ENCODE measurements at regions not wholly inside any gene's neighbourhood (a gene's known extent, or its start where the extent isn't known, plus 50 kb on each side); places are given as distances from the start of the nearest gene placed in this dataset.
"Not testable (repeated sequence)": the region's sequence is repeated elsewhere in the genome, so short reads cannot be mapped to it uniquely, and the experiment has no call there.

DNA sequence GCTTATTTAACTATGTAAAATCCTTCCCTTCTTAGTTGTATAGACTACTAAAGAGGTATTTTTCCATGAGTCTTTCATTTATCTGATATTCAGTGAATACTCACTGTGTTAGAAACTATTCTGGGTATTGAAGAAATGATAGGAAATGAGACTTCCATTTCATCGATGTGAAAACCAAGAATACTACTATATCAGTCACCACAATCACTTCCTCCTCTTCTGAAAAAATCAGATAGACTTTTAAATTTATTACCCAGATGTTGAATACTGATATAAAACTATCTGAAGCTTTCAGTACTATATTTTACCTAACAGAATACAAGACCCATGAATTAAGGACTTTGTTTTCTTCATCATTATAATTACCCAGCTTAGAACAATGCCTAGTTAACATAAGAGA lies 1801.1 kb upstream of the CELF4 start:
- DNase-seq = no peak

DNA sequence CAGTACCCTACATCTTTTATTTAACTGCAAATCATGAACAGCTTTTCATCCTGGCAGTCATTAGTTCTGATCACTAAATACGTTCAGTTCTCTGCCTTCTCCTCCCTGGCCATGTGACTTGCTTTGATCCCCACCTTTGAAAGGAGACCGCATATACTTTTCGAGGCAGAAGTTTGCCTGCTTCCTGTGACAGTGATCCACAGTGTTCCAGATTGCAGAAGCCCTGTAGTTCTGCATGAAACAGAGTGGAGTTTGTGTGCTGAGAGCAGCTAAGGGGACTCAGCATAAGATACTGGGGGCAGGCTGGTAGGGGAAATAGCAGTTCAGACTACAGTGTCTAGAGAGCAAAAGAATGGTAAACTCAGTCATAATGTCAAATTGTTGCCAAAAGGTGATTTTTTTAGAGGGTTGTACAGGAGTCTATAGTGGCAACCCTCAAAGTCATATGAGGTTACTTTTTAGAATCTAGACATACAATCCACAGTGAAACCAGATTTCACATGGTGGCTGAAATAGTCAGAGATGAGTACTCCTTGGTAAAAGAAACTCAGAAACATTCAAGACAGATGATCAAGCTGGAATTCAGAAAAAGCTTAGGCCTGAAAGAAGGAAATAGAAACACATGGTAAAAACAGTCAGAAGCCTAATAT lies 1800.4 kb upstream of the CELF4 start:
- no peak for DNase-seq

DNA sequence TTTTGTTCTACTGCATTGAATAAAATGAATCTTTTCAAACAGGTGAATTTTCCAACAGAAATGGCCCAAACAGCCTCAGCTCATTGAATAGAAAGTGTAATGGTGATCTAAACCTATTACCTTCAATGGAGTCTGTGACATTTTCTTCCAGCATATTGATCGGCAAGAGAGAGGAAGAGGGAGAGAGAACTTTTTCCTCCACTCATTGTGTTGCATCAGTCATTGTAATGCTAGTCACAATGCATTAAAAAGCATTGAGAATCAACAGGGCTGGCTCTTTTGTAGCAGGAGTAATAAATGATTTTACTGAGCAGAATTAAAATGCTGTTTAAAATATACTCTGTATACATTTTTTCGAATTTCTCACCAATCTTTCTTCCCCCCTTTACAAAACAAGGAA lies 1794.5 kb upstream of the CELF4 start:
- DNase-seq = no peak

DNA sequence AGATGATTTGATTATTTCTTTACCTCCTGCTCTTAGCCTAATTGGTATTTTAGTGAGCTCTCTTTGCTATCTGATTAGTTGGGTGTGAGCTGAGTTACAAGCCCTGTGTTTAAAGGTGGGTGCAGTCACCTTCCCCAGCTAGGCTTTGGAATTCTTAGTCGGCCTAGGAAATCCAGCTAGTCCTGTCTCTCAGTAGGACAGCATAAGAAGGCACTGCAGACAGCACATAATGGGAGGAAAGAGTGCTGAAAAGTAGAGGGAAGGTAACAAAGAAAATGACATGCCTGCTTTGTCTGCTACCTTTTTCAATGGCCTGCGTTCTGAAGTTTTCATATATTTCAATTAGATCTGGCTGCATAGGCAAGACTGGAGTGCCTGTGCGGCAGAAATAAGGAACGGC lies 1794.0 kb upstream of the CELF4 start:
- no peak for DNase-seq

- no peak for DNase-seq
Measured at GRCh38 chr18:39350945-39351344, 1785.3 kb upstream of the CELF4 start.

DNA sequence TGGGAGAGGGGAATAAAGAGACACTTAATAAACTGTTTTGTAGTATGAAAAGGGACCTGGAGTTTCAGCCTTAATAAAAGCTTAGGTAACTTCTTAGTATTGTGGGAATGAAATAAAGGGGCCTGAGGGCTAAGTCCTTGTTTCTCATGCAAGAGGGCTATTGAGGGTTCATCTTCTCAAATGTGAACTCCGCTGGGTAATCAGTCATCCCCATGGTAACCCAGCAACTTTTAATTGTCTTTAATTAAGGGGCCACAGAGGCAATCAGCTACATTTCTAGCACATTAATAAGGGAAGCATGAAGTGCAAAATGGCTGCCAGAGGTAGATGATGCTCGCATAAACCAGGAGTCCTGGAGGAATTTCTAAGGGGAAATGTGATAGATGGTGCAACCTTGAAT lies 1784.2 kb upstream of the CELF4 start:
- DNase-seq = no peak

GRCh38 chr18:39348757-39349156 lies 1783.2 kb upstream of the CELF4 start:
- DNase-seq = no peak

GRCh38 chr18:39347701-39348100 lies 1782.1 kb upstream of the CELF4 start:
- DNase-seq = no peak

- DNase-seq = no peak
Measured at GRCh38 chr18:39346916-39347315, 1781.3 kb upstream of the CELF4 start.

- DNase-seq = no peak
Measured at GRCh38 chr18:39345321-39345720, 1779.7 kb upstream of the CELF4 start.

DNA sequence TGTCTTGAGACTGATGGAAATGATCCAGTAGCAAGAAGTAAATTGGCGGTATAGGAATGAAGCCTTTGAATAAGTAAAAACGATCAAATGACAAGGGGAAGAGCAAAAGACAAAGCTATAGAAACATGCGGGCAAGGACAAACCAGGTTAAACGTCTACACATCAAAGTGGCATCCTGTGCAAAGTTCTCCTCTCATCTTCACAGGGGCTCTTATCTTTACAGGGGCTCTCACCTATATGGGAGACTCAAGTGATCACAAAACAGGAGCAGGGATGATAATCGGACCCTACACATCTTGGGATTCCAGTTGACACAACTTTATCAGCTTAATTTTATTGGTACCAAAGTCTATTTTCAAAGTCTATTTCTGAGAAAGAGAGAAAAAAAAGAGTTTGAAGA lies 1778.9 kb upstream of the CELF4 start:
- DNase-seq = no peak

- DNase-seq = no peak
Measured at GRCh38 chr18:39341129-39341528, 1775.5 kb upstream of the CELF4 start.

DNA sequence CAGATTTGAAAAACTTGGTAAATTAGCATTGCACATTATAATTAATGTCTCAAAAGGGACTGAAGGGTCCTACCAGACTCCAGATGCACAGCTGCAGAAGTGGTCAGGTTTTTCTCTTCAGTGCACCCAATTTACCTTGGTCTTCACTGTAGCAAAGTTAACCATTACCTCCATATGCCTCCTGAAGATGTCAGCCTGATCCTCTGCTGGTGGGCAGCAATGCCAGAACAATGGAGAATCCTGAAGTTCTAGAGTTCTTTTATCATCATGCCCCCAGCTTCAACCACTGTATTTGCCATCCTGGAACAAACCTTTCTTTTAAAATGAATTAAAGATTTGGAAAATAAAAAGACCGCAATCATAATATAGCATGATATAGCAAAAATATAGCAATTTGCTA lies 1774.8 kb upstream of the CELF4 start:
- no peak for DNase-seq

- DNase-seq = peak; percentile 36
Measured at GRCh38 chr18:39329496-39330275, 1764.1 kb upstream of the CELF4 start.

GRCh38 chr18:39326772-39327171 lies 1761.2 kb upstream of the CELF4 start:
- DNase-seq = no peak

DNA sequence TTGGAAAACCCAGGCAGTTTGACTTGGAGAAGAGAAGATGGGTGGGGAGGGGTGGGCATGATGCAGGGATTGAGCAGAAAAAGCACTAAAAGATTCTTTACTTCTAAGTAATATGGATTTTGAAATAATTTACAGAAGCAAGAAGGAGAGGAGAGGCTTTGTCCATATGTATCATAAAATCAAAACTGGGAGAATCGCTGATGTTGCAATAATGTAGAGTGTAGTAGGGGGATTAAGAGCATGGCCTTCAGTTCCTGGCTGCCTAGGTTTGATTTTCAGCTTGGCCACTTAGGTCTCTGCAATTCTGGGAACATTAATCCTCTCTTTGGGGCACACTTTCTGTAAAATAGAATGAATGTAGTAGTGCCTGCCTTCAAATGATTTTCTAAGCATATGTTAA lies 1760.4 kb upstream of the CELF4 start:
- DNase-seq = no peak

GRCh38 chr18:39319141-39319540 lies 1753.5 kb upstream of the CELF4 start:
- no peak for DNase-seq

- no peak for DNase-seq
Measured at GRCh38 chr18:39318462-39318861, 1752.9 kb upstream of the CELF4 start.

- DNase-seq = no peak
Measured at GRCh38 chr18:39318008-39318407, 1752.4 kb upstream of the CELF4 start.

DNA sequence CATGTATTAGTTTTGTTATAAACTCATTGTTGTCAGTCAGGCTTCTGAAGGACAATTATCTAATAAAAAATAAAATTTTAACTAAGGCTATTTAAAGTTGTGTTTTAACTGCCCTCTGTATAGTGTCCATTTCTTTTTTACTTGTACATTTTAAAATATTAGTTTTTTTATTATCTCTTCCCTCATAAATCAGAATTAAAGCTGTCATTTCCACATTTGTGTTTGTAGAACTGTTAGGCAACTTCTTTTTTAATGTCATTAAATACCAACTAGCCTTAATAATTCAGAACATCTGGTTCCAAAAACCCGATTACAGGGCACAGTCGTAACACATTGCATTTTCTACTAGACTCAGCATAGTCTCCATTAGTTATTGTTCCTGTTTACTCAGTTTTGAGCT lies 1749.0 kb upstream of the CELF4 start:
- DNase-seq = no peak

GRCh38 chr18:39313992-39314391 lies 1748.4 kb upstream of the CELF4 start:
- no peak for DNase-seq

DNA sequence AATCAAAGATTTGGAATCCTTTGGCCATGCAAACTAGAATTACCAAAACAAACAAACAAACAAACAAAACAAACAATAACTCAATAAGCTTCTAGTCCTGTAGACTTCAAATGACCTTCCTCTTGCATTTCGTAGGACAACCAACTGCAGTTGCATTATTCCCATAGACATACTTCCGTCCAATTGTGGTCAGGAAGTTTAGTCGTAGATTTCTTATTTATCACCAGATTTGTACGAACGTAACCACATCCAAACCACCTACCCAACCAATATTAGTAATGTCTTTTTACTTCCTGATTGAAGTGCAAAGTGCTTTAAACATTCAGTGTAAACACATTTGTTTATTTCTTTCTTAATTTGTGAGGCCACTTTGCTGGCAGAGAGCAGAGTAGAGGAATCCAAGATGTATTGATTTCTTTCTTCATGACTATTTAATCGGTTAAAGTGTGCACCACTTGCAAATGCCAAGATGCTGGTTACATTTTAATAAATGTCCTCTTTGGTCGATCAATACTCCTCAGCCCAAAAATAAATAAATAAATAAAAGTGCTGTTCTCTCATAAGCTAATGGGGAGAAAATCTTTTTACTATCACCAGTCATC lies 1745.6 kb upstream of the CELF4 start:
- no peak for DNase-seq

DNA sequence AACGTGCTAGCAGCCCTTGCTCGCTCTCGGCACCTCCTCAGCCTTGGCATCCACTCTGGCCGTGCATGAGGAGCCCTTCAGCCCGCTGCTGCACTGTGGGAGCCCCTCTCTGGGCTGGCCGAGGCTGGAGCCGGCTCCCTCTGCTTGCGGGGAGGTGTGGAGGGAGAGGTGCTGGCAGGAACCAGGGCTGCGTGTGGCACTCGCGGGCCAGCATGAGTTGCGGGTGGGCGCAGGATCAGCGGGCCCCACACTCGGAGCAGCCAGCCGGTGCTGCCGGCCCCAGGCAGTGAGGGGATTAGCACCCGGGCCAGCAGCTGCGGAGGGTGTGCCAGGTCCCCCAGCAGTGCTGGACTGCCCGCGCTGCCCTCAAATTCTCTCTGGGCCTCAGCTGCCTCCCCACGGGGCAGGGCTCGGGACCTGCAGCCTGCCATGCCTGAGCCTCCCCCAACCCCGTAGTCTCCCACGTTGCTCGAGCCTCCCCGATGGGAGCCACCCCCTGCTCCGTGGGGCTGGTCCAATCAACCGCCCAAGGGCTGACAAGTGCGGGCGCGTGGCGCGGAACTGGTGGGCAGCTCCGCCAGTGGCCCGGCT lies 1743.4 kb upstream of the CELF4 start:
- not testable (repeated sequence) for DNase-seq

DNA sequence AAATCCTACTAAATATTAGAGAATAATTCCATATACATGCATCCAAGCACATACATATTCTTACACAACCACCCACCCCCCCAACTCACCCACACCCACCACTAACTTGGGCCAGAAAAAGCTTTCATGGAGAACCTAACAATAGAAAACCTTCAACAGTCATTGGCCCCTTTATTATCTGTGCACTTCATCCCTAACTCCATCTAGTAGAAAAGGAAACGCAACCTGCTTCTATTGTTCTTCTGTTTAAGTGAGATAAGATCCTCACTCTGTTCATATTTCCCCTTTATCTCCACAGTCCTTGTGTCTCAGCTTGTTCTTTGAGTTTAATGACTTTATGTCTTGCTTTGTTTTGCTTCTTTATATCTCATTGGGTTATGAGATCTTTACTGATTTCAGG lies 1740.2 kb upstream of the CELF4 start:
- no peak for DNase-seq

Data from femur (tissue), 1 donor.